Gastrocnemius medialis (tissue), 4 donors: ENCODE measurements at regions not wholly inside any gene's neighbourhood (a gene's known extent, or its start where the extent isn't known, plus 50 kb on each side); places are given as distances from the start of the nearest gene placed in this dataset.

Source experiments
- ATAC-seq, 2 donors: fragments of 150-250 bp; one replicate each; pipeline ENCODE4 v1.9.1; 2016
- DNase-seq, 2 donors: peaks; one replicate each; pipeline ENCODE4 v3.0.0-alpha.2; 2019
- H3K27ac ChIP-seq, 4 donors: fragments of 200-600 bp; sonication (generic); 1 replicate in 1 of 4; 2 replicates in 3 of 4; pipeline ENCODE4 v1.5.1; 2016 to 2018; ENCODE audit warnings: mild to moderate bottlenecking in 2 of 4, moderate library complexity in 1 of 4
- H3K27me3 ChIP-seq, 3 donors: fragments of 200-600 bp; sonication (generic) in 2 of 3; 1 replicate in 1 of 3; 2 replicates in 2 of 3; pipeline versions ENCODE4 v1.5.1 to v1.6.0; 2016 to 2019; ENCODE audit warnings: mild to moderate bottlenecking in 1 of 3, moderate library complexity in 1 of 3
- H3K36me3 ChIP-seq, 2 donors: fragments of 200-600 bp; sonication (generic) in 1 of 2; one replicate each; pipeline ENCODE4 v1.5.1; 2017 to 2018
- H3K4me1 ChIP-seq, 2 donors: fragments of 200-600 bp; sonication (generic) in 1 of 2; one replicate each; pipeline ENCODE4 v1.5.1; 2016 to 2017; ENCODE audit warnings: mild to moderate bottlenecking in 2 of 2
- H3K4me3 ChIP-seq, 4 donors: fragments of 200-600 bp; sonication (generic) in 3 of 4; 1 replicate in 1 of 4; 2 replicates in 3 of 4; pipeline ENCODE4 v1.5.1; 2016 to 2019; ENCODE audit warnings: mild to moderate bottlenecking in 2 of 4
- H3K9me3 ChIP-seq, 3 donors: fragments of 200-600 bp; sonication (generic) in 2 of 3; 1 replicate in 1 of 3; 2 replicates in 2 of 3; pipeline ENCODE4 v1.5.1; 2016 to 2019
- POLR2A ChIP-seq, 2 donors: fragments of 450-650 bp; IDR thresholded peaks; one replicate each; pipeline ENCODE4 v1.6.1; 2017; ENCODE audit warnings: antibody characterized with exemption in 2 of 2, mild to moderate bottlenecking in 2 of 2, moderate library complexity in 2 of 2
- in situ Hi-C, 4 donors: fragments of 200-750 bp; cut with MboI; loops; one replicate each; pipeline versions ENCODE4 v1.15.0 to v1.8.0; 2017; ENCODE audit warnings: low sequenced_read_pairs in 4 of 4
- intact Hi-C: fragments of 100-400 bp; cut with DNase I; formaldehyde crosslinking; loops from one replicate; pipeline ENCODE4 v1.15.1; 2023; ENCODE audit warnings: low total_unique reads
- TF ChIP-seq, protein P1 (sequence below), 5 experiments: fragments of 450-650 bp in 3 of 5; fragments of 200-600 bp in 2 of 5; sonication (generic) in 2 of 5; IDR thresholded peaks in 4 of 5; conservative IDR thresholded peaks in 1 of 5; 1 replicate in 4 of 5; 2 replicates in 1 of 5; pipeline ENCODE4 v1.5.1; 2016 to 2019; ENCODE audit warnings: antibody characterized with exemption in 5 of 5, mild to moderate bottlenecking in 3 of 5, moderate library complexity in 3 of 5

DNA sequence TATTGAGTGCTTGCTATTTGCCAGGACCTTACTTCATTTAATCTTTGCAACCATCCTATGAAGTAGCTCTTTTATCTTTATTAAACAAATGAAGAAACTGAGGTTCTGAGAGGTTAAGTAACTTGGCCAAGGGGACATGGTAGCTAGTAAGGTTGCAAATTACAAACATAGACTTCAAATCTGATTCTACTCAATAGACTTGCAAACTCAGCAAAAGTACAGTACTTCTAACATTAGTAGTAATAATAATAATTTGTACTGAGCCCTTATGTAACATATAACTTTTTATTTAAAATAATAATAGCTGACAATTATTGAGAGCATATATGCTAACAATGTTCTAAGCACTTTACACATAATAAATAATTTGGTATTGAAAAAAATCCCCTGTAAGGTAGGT, 255.7 kb upstream of the ATP5MC3 start:
- no peak for TF ChIP-seq POLR2A (IDR thresholded peaks at IDR 0.05)
- TF ChIP-seq, protein P1, sequence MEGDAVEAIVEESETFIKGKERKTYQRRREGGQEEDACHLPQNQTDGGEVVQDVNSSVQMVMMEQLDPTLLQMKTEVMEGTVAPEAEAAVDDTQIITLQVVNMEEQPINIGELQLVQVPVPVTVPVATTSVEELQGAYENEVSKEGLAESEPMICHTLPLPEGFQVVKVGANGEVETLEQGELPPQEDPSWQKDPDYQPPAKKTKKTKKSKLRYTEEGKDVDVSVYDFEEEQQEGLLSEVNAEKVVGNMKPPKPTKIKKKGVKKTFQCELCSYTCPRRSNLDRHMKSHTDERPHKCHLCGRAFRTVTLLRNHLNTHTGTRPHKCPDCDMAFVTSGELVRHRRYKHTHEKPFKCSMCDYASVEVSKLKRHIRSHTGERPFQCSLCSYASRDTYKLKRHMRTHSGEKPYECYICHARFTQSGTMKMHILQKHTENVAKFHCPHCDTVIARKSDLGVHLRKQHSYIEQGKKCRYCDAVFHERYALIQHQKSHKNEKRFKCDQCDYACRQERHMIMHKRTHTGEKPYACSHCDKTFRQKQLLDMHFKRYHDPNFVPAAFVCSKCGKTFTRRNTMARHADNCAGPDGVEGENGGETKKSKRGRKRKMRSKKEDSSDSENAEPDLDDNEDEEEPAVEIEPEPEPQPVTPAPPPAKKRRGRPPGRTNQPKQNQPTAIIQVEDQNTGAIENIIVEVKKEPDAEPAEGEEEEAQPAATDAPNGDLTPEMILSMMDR (IDR thresholded peaks at IDR 0.05 in 4 of 5, conservative IDR thresholded peaks at IDR 0.05 in 1 of 5), result no peak
- H3K27ac ChIP-seq, result no peak overlapping the region
- no peaks in the 10 kb centered on the region for H3K9me3 ChIP-seq
- H3K4me3 ChIP-seq, result no peak overlapping the region
- no peak for ATAC-seq
- H3K4me1 ChIP-seq, result no peaks in the 10 kb centered on the region
- no peak for DNase-seq
- no peaks in the 10 kb centered on the region for H3K36me3 ChIP-seq
- intact Hi-C loops (no loop called here), in situ Hi-C loops (no loop called here)
- peaks cover 0 to 3% (median 0%) of the 10 kb centered on the region in 3 donors for H3K27me3 ChIP-seq

DNA sequence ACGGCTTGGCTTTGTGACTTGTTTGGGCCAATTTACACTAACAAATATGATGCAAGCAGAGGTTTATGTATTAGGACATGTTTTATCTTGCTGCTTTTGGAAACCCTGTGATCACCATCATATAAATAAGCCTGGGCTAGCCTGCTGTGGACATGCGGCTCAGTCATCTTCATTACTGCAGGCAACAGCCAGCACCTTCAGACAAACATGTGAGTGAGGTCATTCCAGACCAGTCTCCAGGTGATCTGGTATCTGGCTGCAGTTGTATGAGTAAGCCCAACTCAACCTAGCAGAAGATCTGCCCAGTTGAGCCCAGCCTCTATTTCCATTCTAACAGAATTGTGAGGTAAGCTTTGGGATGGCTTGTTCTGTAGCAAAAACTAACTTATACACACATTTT, 254.6 kb upstream of the ATP5MC3 start:
- Histone ChIP-seq H3K4me3 (no peak overlapping the region), H3K36me3 (no peaks in the 10 kb centered on the region), H3K4me1 (no peaks in the 10 kb centered on the region), H3K27me3 (peaks cover 0 to 3% (median 0%) of the 10 kb centered on the region in 3 donors), H3K27ac (no peak overlapping the region), H3K9me3 (no peaks in the 10 kb centered on the region)
- intact Hi-C loops, result no loop called here
- in situ Hi-C loops, result no loop called here
- ATAC-seq, result no peak
- TF ChIP-seq, protein P1 (IDR thresholded peaks at IDR 0.05 in 4 of 5, conservative IDR thresholded peaks at IDR 0.05 in 1 of 5), result no peak
- no peak for TF ChIP-seq POLR2A (IDR thresholded peaks at IDR 0.05)
- DNase-seq, result no peak

DNA sequence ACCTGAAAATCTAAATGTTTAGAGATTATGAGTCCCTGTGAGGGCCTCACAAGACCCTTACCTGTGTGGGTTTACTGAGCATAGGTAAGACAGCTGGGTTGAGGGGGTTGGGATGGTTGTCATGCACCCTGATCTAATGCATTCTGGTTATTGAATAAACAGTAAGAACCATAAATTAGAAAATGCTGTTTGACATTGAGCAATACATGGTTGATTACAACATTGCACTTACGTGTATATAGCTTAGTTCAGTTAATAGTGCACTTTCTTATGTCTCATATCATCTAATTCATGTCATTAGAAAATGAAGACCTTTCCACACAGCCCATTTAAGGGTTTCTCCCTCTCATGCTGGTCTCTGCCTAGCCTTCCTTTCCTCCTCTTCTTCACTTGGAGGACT, 253.5 kb upstream of the ATP5MC3 start:
- Histone ChIP-seq H3K4me1 (no peaks in the 10 kb centered on the region), H3K4me3 (no peak overlapping the region), H3K27ac (no peak overlapping the region), H3K36me3 (no peaks in the 10 kb centered on the region), H3K9me3 (no peaks in the 10 kb centered on the region), H3K27me3 (peaks cover 0 to 3% (median 0%) of the 10 kb centered on the region in 3 donors)
- in situ Hi-C loops (no loop called here), intact Hi-C loops (no loop called here)
- ATAC-seq (no peak), DNase-seq (no peak)
- no peak for TF ChIP-seq POLR2A (IDR thresholded peaks at IDR 0.05)
- TF ChIP-seq, protein P1 (IDR thresholded peaks at IDR 0.05 in 4 of 5, conservative IDR thresholded peaks at IDR 0.05 in 1 of 5), result no peak

DNA sequence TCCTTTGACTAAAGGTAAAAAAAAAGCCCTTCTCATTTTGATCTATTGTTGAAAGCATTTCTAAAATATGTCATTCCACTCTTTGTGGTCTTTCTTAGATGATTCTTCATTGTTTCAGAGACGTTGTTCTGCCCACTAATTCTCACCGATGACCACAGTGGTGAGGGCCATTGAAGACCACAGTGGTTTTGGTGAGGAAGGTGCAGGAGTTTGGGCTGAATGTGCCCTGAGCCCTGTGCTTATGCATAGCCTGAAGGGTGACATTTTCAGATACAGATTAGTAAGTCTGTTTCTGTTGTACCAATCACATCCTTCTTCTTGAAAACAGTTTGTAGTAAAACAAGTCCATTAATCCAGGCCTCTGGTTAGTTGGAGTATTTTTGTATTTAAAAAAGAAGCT, 251.3 kb upstream of the ATP5MC3 start:
- TF ChIP-seq, protein P1 (IDR thresholded peaks at IDR 0.05 in 4 of 5, conservative IDR thresholded peaks at IDR 0.05 in 1 of 5), result no peak
- no peak for TF ChIP-seq POLR2A (IDR thresholded peaks at IDR 0.05)
- in situ Hi-C loops, result no loop called here
- ATAC-seq, result no peak

DNA sequence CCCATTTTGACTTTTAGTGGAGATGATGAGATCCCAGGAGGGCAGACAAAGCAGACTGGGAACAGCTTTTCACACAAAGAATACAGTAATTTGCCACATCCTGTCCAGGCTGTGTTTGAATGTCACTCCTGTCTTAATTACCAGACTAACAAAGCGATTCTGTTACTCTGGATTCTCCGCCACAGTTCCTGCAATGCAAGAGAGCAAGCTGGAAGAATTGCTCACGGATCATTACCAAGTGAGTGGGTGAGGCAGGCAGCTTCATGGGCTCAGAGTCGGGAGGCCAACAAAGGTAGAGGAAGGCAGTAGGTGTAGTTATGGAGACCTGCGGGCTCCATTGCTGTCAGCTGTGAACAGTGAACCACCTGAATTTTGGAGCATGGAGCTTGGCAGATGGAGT, 250.5 kb upstream of the ATP5MC3 start:
- DNase-seq (no peak), ATAC-seq (no peak)
- H3K27me3 ChIP-seq, result peaks cover 0 to 3% (median 0%) of the 10 kb centered on the region in 3 donors
- no peaks in the 10 kb centered on the region for H3K4me1 ChIP-seq
- no peak overlapping the region for H3K4me3 ChIP-seq
- intact Hi-C loops, result no loop called here
- no peak for TF ChIP-seq POLR2A (IDR thresholded peaks at IDR 0.05)
- TF ChIP-seq, protein P1 (IDR thresholded peaks at IDR 0.05 in 4 of 5, conservative IDR thresholded peaks at IDR 0.05 in 1 of 5), result no peak
- in situ Hi-C loops, result no loop called here
- H3K9me3 ChIP-seq, result no peaks in the 10 kb centered on the region
- no peaks in the 10 kb centered on the region for H3K36me3 ChIP-seq
- H3K27ac ChIP-seq, result no peak overlapping the region

More for the DNA sequence above, 251.3 kb upstream of the ATP5MC3 start:
- DNase-seq, result no peak
- no peaks in the 10 kb centered on the region for H3K9me3 ChIP-seq
- intact Hi-C loops, result no loop called here
- peaks cover 0 to 3% (median 0%) of the 10 kb centered on the region in 3 donors for H3K27me3 ChIP-seq
- H3K4me1 ChIP-seq, result no peaks in the 10 kb centered on the region
- no peak overlapping the region for H3K27ac ChIP-seq
- no peak overlapping the region for H3K4me3 ChIP-seq
- H3K36me3 ChIP-seq, result no peaks in the 10 kb centered on the region
